ENCODE measurements at regions not wholly inside any gene's neighbourhood (a gene's known extent, or its start where the extent isn't known, plus 50 kb on each side); places are given as distances from the start of the nearest gene placed in this dataset.

- TF ChIP-seq POLR2A (IDR thresholded peaks at IDR 0.05; ENCODE audit: low read depth, low read length): no peak
- no peak for TF ChIP-seq POLR2AphosphoS5 (IDR thresholded peaks at IDR 0.05; ENCODE audit: low read depth, low read length)
Observed at GRCh38 chr13:76516586-76516985, 369.6 kb downstream of the KCTD12 start.
